Body of pancreas (tissue), 4 donors: ENCODE measurements at regions not wholly inside any gene's neighbourhood (a gene's known extent, or its start where the extent isn't known, plus 50 kb on each side); places are given as distances from the start of the nearest gene placed in this dataset.

Experiments
- ATAC-seq: fragments of 150-250 bp; one replicate; pipeline ENCODE4 v1.9.1; 2016
- DNase-seq, 4 donors: peaks; one replicate each; pipeline ENCODE4 v3.0.0-alpha.2; 2019
- H3K27ac ChIP-seq, 4 donors: fragments of 200-600 bp; sonication (generic); 1 replicate in 3 of 4; 2 replicates in 1 of 4; pipeline versions ENCODE4 v1.5.1 to v1.6.1; 2016 to 2019; ENCODE audit warnings: mild to moderate bottlenecking in 1 of 4, mixed read lengths in 1 of 4, moderate library complexity in 1 of 4
- H3K27me3 ChIP-seq, 2 donors: fragments of 200-600 bp; sonication (generic); one replicate each; pipeline ENCODE4 v1.6.0; 2016; ENCODE audit warnings: mild to moderate bottlenecking in 1 of 2
- H3K36me3 ChIP-seq, 2 donors: fragments of 200-600 bp; sonication (generic); replicated peaks in 1 of 2; 2 replicates each; pipeline ENCODE4 v1.5.1; 2016; ENCODE audit warnings: low read depth in 2 of 2; ENCODE audit not compliant: insufficient read depth in 1 of 2
- H3K4me1 ChIP-seq: fragments of 200-600 bp; sonication (generic); one replicate; pipeline ENCODE4 v1.6.0; 2016
- H3K4me3 ChIP-seq, 2 donors: fragments of 200-600 bp; sonication (generic); 1 replicate in 1 of 2; 2 replicates in 1 of 2; pipeline ENCODE4 v1.5.1; 2016 to 2019
- H3K9me3 ChIP-seq, 3 donors: fragments of 200-600 bp; sonication (generic); 1 replicate in 2 of 3; 2 replicates in 1 of 3; pipeline ENCODE4 v1.5.1; 2016
- POLR2A ChIP-seq, 3 donors: fragments of 450-650 bp; IDR thresholded peaks; one replicate each; pipeline ENCODE4 v1.6.1; 2016; ENCODE audit warnings: antibody characterized with exemption in 3 of 3, mild to moderate bottlenecking in 2 of 3
- whole genome bisulfite sequencing, 2 donors: methylation state at CpG; one replicate each; pipeline ENCODE4 v1.1.5; 2017; 5-methylcytosine and 5-hydroxymethylcytosine counted together
- intact Hi-C: fragments of 100-400 bp; cut with DNase I; formaldehyde crosslinking; loops from one replicate; pipeline ENCODE4 v1.15.1; 2023
- TF ChIP-seq, protein P1 (sequence below), 7 experiments: fragments of 450-650 bp in 4 of 7; fragments of 200-600 bp in 3 of 7; sonication (generic) in 3 of 7; IDR thresholded peaks; one replicate each; pipeline ENCODE4 v1.5.1; 2016 to 2019; ENCODE audit warnings: antibody characterized with exemption in 7 of 7

DNA sequence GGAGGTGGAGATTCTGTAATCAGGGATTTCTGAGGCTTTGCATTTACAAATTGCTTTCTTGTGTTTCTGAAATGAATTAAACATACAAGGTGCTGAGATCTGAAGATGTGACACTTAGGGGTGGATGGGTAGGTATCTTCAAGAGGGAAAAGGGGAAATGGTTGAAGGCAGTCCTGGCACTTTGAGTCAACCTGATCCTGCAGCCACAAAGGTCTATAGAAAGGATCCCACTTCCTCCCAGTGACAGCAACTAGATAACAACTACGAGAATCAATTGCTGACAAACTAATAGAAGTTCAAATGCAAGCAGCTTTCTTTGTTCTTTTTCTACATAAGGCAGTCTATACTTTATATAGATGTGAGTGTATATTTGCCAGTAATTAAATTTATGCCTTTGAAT lies 553.3 kb downstream of the MDFIC start:
- intact Hi-C loops, result no loop called here
- no peak overlapping the region for H3K27ac ChIP-seq
- H3K4me3 ChIP-seq, result no peak overlapping the region
- TF ChIP-seq, protein P1, sequence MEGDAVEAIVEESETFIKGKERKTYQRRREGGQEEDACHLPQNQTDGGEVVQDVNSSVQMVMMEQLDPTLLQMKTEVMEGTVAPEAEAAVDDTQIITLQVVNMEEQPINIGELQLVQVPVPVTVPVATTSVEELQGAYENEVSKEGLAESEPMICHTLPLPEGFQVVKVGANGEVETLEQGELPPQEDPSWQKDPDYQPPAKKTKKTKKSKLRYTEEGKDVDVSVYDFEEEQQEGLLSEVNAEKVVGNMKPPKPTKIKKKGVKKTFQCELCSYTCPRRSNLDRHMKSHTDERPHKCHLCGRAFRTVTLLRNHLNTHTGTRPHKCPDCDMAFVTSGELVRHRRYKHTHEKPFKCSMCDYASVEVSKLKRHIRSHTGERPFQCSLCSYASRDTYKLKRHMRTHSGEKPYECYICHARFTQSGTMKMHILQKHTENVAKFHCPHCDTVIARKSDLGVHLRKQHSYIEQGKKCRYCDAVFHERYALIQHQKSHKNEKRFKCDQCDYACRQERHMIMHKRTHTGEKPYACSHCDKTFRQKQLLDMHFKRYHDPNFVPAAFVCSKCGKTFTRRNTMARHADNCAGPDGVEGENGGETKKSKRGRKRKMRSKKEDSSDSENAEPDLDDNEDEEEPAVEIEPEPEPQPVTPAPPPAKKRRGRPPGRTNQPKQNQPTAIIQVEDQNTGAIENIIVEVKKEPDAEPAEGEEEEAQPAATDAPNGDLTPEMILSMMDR (IDR thresholded peaks at IDR 0.05), result no peak
- TF ChIP-seq POLR2A (IDR thresholded peaks at IDR 0.05), result no peak
- ATAC-seq, result no peak
- H3K9me3 ChIP-seq, result no peaks in the 10 kb centered on the region
- no peaks in the 10 kb centered on the region for H3K27me3 ChIP-seq
- WGBS, 2 donors, result 22 to 38% methylated on average over 1 of the region's 1 CpG
- H3K4me1 ChIP-seq, result peaks cover 8% of the 10 kb centered on the region
- no peak for DNase-seq
- H3K36me3 ChIP-seq, result no peaks in the 10 kb centered on the region

DNA sequence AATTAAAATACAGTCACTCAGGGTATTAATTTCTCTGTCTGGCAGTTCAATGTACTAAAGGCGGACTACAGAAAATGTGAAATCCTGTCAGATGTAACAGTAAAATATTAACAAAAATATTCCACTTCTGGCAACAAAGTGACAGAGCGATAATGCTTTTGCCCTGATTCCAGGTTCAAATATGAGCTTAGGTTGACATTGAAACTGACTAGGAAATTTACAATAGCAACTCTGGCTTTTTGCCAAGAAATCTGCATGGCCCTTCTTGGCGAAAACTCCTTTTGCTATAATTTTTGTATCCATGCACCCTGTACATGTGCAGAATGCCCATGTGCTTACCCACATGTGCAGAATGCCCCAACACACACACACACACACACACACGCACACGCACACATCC lies 552.2 kb downstream of the MDFIC start:
- ATAC-seq, result no peak
- Histone ChIP-seq H3K36me3 (no peaks in the 10 kb centered on the region), H3K27me3 (no peaks in the 10 kb centered on the region), H3K4me1 (peaks cover 8% of the 10 kb centered on the region), H3K9me3 (no peaks in the 10 kb centered on the region), H3K27ac (no peak overlapping the region), H3K4me3 (no peak overlapping the region)
- no peak for DNase-seq
- intact Hi-C loops, result no loop called here
- 73 to 85% methylated on average over 5 of the region's 5 CpGs for WGBS, 2 donors
- TF ChIP-seq, protein P1 (IDR thresholded peaks at IDR 0.05), result no peak
- TF ChIP-seq POLR2A (IDR thresholded peaks at IDR 0.05), result no peak

DNA sequence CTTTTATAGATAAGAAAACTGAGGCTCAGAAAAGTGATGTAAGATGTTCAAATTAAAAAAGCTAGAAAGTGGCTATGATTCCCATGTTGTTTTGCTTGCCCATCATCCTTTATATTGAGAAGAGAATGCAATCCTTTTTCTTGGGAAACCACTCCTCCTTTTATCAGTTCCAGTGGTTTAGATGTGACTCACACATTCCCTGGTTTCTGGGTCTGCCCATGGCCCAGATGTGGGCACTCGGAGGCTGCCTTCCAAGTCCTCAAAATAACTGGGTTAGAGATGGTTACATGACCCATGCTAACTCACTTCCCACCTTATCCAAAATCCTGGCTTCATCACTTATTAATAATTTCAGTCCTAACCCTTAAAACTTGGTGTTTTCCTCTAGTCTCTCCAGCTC lies 550.0 kb downstream of the MDFIC start:
- DNase-seq, result no peak
- Histone ChIP-seq H3K27me3 (no peaks in the 10 kb centered on the region), H3K4me3 (no peak overlapping the region), H3K9me3 (no peaks in the 10 kb centered on the region), H3K36me3 (no peaks in the 10 kb centered on the region), H3K4me1 (peaks cover 3% of the 10 kb centered on the region), H3K27ac (no peak overlapping the region)
- WGBS, 2 donors, result 80 to 89% methylated on average over 1 of the region's 1 CpG
- intact Hi-C loops, result no loop called here
- no peak for ATAC-seq
- no peak for TF ChIP-seq POLR2A (IDR thresholded peaks at IDR 0.05)
- TF ChIP-seq, protein P1 (IDR thresholded peaks at IDR 0.05), result no peak

DNA sequence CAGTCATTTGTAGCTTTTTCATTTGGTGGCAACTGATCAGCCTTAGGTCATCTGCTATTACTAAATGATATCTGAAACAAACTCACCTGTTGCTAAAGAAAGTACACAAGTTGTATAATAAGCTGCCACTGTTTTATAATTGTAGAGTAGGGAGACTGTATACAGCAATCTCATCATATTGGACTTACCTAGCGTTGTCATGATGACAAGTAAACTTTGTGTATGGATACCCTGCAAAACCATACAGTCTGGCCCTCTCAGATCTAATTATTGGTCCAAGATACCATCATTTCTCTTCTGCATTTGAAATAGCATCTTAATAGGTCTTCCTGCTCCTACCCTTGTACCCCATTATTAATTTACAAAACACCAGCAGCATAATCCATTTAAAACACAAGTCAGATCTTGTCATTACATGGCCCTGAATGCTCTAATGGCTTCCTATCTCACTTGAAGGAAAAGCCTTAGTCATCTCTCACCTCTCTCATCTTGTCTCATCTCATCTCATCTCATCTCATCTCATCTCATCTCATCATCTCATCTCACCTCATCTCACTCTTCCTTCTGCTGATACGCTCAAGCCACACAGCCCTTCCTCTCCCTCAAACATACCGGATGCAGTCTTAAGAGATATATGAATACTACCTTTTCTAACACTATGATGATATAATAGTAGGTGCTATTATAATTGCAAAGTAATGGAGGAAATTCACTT lies 540.6 kb downstream of the MDFIC start:
- intact Hi-C loops, result no loop called here
- TF ChIP-seq, protein P1 (IDR thresholded peaks at IDR 0.05), result no peak
- TF ChIP-seq POLR2A (IDR thresholded peaks at IDR 0.05), result no peak
- WGBS, 2 donors, result 94 to 97% methylated on average over 3 of the region's 3 CpGs

DNA sequence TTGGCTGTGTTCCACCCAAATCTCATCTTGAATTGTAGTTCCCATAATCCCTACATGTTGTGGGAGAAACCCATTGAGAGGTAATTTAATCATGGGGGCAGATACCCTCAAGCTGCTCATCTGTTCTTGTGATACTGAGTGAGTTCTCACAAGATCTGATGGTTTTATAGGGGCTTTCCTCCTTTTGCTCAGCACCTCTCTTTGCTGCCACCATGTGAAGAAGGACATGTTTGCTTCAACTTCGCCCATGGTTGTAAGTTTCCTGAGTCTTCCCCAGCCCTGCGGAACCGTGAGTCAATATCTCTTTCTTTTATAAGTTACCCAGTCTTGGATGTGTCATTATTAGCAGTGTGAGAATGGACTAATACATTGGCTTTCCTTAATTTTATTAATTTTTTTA lies 527.8 kb downstream of the MDFIC start:
- no peak for DNase-seq
- 62 to 75% methylated on average over 3 of the region's 3 CpGs for WGBS, 2 donors
- Histone ChIP-seq H3K36me3 (no peaks in the 10 kb centered on the region), H3K9me3 (no peaks in the 10 kb centered on the region), H3K4me3 (no peak overlapping the region), H3K27ac (no peak overlapping the region), H3K4me1 (no peaks in the 10 kb centered on the region), H3K27me3 (no peaks in the 10 kb centered on the region)
- no peak for TF ChIP-seq POLR2A (IDR thresholded peaks at IDR 0.05)
- TF ChIP-seq, protein P1 (IDR thresholded peaks at IDR 0.05), result no peak
- ATAC-seq, result no peak
- intact Hi-C loops, result no loop called here

More for the DNA sequence above, 540.6 kb downstream of the MDFIC start:
- no peaks in the 10 kb centered on the region for H3K27me3 ChIP-seq
- no peaks in the 10 kb centered on the region for H3K9me3 ChIP-seq
- no peak overlapping the region for H3K27ac ChIP-seq
- ATAC-seq (no peak), DNase-seq (no peak)
- H3K4me1 ChIP-seq, result no peaks in the 10 kb centered on the region
- H3K4me3 ChIP-seq, result no peak overlapping the region
- no peaks in the 10 kb centered on the region for H3K36me3 ChIP-seq
